ENCODE measurements at regions not wholly inside any gene's neighbourhood (a gene's known extent, or its start where the extent isn't known, plus 50 kb on each side); places are given as distances from the start of the nearest gene placed in this dataset.

- no peak for DNase-seq
Measured at GRCh38 chr16:64397945-64398508, 723.8 kb downstream of the CDH11 start.

- no peak for DNase-seq
Measured at GRCh38 chr16:64397042-64397441, 724.8 kb downstream of the CDH11 start.

GRCh38 chr16:64394061-64394460 lies 727.8 kb downstream of the CDH11 start:
- DNase-seq: no peak

- no peak for DNase-seq
Measured at GRCh38 chr16:64392456-64392855, 729.4 kb downstream of the CDH11 start.

GRCh38 chr16:64391063-64391600 lies 730.7 kb downstream of the CDH11 start:
- DNase-seq: no peak

- no peak for DNase-seq
Measured at GRCh38 chr16:64390102-64390501, 731.8 kb downstream of the CDH11 start.

GRCh38 chr16:64384636-64385035 lies 737.2 kb downstream of the CDH11 start:
- no peak for DNase-seq

GRCh38 chr16:64381979-64382378 lies 739.9 kb downstream of the CDH11 start:
- no peak for DNase-seq

- no peak for DNase-seq
Measured at GRCh38 chr16:64380751-64381150, 741.1 kb downstream of the CDH11 start.

- DNase-seq: no peak
Measured at GRCh38 chr16:64375391-64375980, 746.4 kb downstream of the CDH11 start.

- DNase-seq: no peak
Measured at GRCh38 chr16:64370112-64370511, 751.8 kb downstream of the CDH11 start.

- DNase-seq: no peak
Measured at GRCh38 chr16:64365448-64365931, 756.4 kb downstream of the CDH11 start.

GRCh38 chr16:64364894-64365293 lies 757.0 kb downstream of the CDH11 start:
- no peak for DNase-seq

GRCh38 chr16:64364416-64364815 lies 757.4 kb downstream of the CDH11 start:
- DNase-seq: no peak

- DNase-seq: no peak
Measured at GRCh38 chr16:64364016-64364415, 757.8 kb downstream of the CDH11 start.

GRCh38 chr16:64363039-64363438 lies 758.8 kb downstream of the CDH11 start:
- no peak for DNase-seq

- no peak for DNase-seq
Measured at GRCh38 chr16:64362193-64362592, 759.7 kb downstream of the CDH11 start.

GRCh38 chr16:64361753-64362152 lies 760.1 kb downstream of the CDH11 start:
- DNase-seq: no peak

- no peak for DNase-seq
Measured at GRCh38 chr16:64358291-64358690, 763.6 kb downstream of the CDH11 start.

- DNase-seq: no peak
Measured at GRCh38 chr16:64356267-64356666, 765.6 kb downstream of the CDH11 start.

- DNase-seq: no peak
Measured at GRCh38 chr16:64352246-64352645, 769.6 kb downstream of the CDH11 start.

GRCh38 chr16:64351121-64351520 lies 770.7 kb downstream of the CDH11 start:
- DNase-seq: no peak

- no peak for DNase-seq
Measured at GRCh38 chr16:64346080-64346479, 775.8 kb downstream of the CDH11 start.

GRCh38 chr16:64345142-64345541 lies 776.7 kb downstream of the CDH11 start:
- no peak for DNase-seq
